ENCODE measurements at regions not wholly inside any gene's neighbourhood (a gene's known extent, or its start where the extent isn't known, plus 50 kb on each side); places are given as distances from the start of the nearest gene placed in this dataset.

DNA sequence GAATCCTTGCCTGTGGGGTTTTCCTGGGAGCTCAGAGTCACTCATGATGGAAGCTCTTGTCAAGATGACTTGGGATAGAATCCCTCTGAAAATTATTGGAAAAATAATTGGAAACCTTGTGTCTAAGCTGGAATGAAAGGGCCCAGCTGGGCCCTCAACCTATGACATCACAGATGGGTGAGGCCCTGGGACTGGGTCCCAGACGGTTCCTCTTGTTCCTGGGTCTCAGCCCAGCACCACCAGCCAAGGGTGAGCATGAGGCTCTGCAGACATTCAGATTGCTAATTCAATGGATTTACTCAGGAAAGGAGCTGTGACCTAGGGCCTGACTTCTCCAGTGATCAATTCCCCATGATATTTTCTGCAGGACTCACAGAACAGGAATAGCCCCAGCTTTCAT, 188.3 kb upstream of the MYT1L start:
- Histone ChIP-seq H3K36me3 (ENCODE audit: insufficient read depth in 1 of 2, low read depth in 1 of 2) (no peaks in the 10 kb centered on the region), H3K4me1 (peaks cover 6% of the 10 kb centered on the region), H3K9me3 (no peaks in the 10 kb centered on the region), H3K4me3 (no peak overlapping the region), H3K27me3 (ENCODE audit: insufficient read depth in 3 of 3, low read length in 2 of 3) (no peaks in the 10 kb centered on the region), H3K27ac (no peak overlapping the region)
- no peak for ATAC-seq
- TF ChIP-seq CTCF (IDR thresholded peaks at IDR 0.05) = no peak
- intact Hi-C loops (cut with DNase I) = no loop called here
- no peak for DNase-seq
- WGBS, 3 donors = 43 to 56% (median 55%) methylated on average over 1 of the region's 1 CpG

- intact Hi-C loops (cut with DNase I) = no loop called here
- no peaks in the 10 kb centered on the region for H3K4me1 ChIP-seq
- WGBS, 3 donors = 68 to 80% (median 78%) methylated on average over 2 of the region's 2 CpGs
- no peak overlapping the region for H3K27ac ChIP-seq
- H3K27me3 ChIP-seq (ENCODE audit: insufficient read depth in 3 of 3, low read length in 2 of 3) = no peaks in the 10 kb centered on the region
- H3K4me3 ChIP-seq = no peak overlapping the region
- ATAC-seq (no peak), DNase-seq (no peak)
- H3K36me3 ChIP-seq (ENCODE audit: insufficient read depth in 1 of 2, low read depth in 1 of 2) = no peaks in the 10 kb centered on the region
- H3K9me3 ChIP-seq = no peaks in the 10 kb centered on the region
- TF ChIP-seq CTCF (IDR thresholded peaks at IDR 0.05) = no peak
Observed at GRCh38 chr2:2517399-2517798, 186.3 kb upstream of the MYT1L start.

DNA sequence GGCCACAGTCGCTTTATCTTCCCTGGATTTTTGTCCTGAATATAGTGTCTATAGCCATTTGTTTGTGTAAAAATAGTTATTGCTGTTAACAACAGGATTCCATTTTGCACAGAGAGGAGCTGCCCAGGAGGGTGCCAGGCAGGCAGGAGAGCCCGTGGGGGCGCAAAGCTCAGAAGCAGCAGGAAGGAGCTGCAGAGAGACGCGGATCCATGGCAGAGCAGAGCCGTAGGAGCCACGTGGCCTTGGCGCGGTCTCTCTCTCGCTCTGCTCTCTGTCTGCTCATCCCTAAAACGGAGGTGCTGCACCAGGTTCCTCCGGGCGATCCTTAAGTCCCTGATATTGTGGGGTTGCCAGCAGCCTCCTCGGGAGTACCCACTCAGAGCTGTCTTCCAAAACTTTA, 185.3 kb upstream of the MYT1L start:
- Histone ChIP-seq H3K27me3 (ENCODE audit: insufficient read depth in 3 of 3, low read length in 2 of 3) (no peaks in the 10 kb centered on the region), H3K4me3 (no peak overlapping the region), H3K9me3 (no peaks in the 10 kb centered on the region), H3K36me3 (ENCODE audit: insufficient read depth in 1 of 2, low read depth in 1 of 2) (no peaks in the 10 kb centered on the region), H3K27ac (no peak overlapping the region), H3K4me1 (no peaks in the 10 kb centered on the region)
- intact Hi-C loops (cut with DNase I) = no loop called here
- 81 to 88% (median 85%) methylated on average over 14 of the region's 14 CpGs for WGBS, 3 donors
- DNase-seq (no peak), ATAC-seq (no peak)
- no peak for TF ChIP-seq CTCF (IDR thresholded peaks at IDR 0.05)

GRCh38 chr2:2512931-2513330, 181.9 kb upstream of the MYT1L start:
- Histone ChIP-seq H3K27ac (no peak overlapping the region), H3K36me3 (ENCODE audit: insufficient read depth in 1 of 2, low read depth in 1 of 2) (no peaks in the 10 kb centered on the region), H3K9me3 (no peaks in the 10 kb centered on the region), H3K27me3 (ENCODE audit: insufficient read depth in 3 of 3, low read length in 2 of 3) (no peaks in the 10 kb centered on the region), H3K4me3 (no peak overlapping the region), H3K4me1 (no peaks in the 10 kb centered on the region)
- TF ChIP-seq CTCF (IDR thresholded peaks at IDR 0.05) = no peak
- intact Hi-C loops (cut with DNase I) = no loop called here
- DNase-seq = no peak
- ATAC-seq = no peak
- 73 to 78% (median 75%) methylated on average over 10 of the region's 10 CpGs for WGBS, 3 donors

DNA sequence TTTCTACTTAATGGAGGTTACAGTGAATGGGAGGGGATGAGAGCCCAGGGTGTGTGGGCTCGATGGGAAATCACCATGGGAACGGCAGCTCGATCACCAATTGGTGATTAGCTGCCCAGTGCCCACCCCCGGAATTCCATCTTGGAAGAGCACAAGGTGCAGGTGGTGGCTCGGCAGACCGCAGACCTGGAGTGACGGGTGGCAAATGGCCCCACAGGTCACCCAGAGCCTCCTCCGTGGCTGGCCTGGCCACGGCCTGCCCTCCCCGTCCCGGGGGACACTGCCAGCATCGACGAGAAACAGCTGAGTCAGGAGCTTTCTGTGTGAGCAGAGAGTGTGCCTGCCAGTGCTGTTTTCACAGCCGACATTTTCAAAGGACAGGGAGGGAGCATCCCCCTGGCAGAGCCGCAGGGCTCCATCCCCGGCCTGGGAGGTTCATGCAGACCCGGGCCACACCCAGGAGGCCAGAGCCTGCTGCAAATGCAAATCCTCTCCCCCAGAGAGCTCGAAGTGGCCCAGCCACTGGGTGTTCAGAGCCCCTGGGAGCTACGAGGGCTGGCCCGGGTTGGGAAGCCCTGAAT, 176.4 kb upstream of the MYT1L start:
- no peak for DNase-seq
- Histone ChIP-seq H3K27me3 (ENCODE audit: insufficient read depth in 3 of 3, low read length in 2 of 3) (no peaks in the 10 kb centered on the region), H3K9me3 (no peaks in the 10 kb centered on the region), H3K4me1 (no peaks in the 10 kb centered on the region), H3K4me3 (no peak overlapping the region), H3K36me3 (ENCODE audit: insufficient read depth in 1 of 2, low read depth in 1 of 2) (no peaks in the 10 kb centered on the region), H3K27ac (no peak overlapping the region)
- no peak for ATAC-seq
- WGBS, 3 donors = 58 to 72% (median 59%) methylated on average over 20 of the region's 20 CpGs
- TF ChIP-seq CTCF (IDR thresholded peaks at IDR 0.05) = no peak
- intact Hi-C loops (cut with DNase I) = no loop called here
